HEK293 (cell line): ENCODE measurements at regions not wholly inside any gene's neighbourhood (a gene's known extent, or its start where the extent isn't known, plus 50 kb on each side); places are given as distances from the start of the nearest gene placed in this dataset.

Source experiments
- CTCF ChIA-PET: fragments of 350-600 bp; formaldehyde crosslinking; extraction: SDS; loops from one replicate; lab custom pipeline; 2021; ENCODE audit warnings: antibody characterized with exemption; lab: Yijun Ruan, JAX
- POLR2A ChIA-PET: fragments of 300-600 bp; formaldehyde crosslinking; extraction: SDS; loops from one replicate; lab custom pipeline; 2020; ENCODE audit warnings: antibody characterized with exemption, inconsistent platforms; lab: Yijun Ruan, JAX
- H3K27ac ChIP-seq: fragments of 200-500 bp; sonication (Bioruptor generic); 2 replicates; pipeline ENCODE4 v1.5.1; 2014; ENCODE audit warnings: low read depth, low read length, control low read depth, inconsistent platforms; ENCODE audit errors: extremely low read depth
- H3K36me3 ChIP-seq, 2 experiments: fragments of 200-500 bp in 1 of 2; sonication (Bioruptor generic) in 1 of 2; 1 replicate in 1 of 2; 2 replicates in 1 of 2; pipeline ENCODE4 v1.5.1; 2014 to 2017; ENCODE audit warnings: inconsistent platforms in 2 of 2, low read length in 2 of 2; ENCODE audit not compliant: control insufficient read depth in 2 of 2, insufficient read depth in 1 of 2
- H3K4me1 ChIP-seq: fragments of 200-500 bp; sonication (Bioruptor generic); 2 replicates; pipeline ENCODE4 v1.5.1; 2014; ENCODE audit warnings: mild to moderate bottlenecking, low read length, inconsistent platforms; ENCODE audit not compliant: control insufficient read depth, insufficient read depth
- H3K4me3 ChIP-seq: 2 replicates; pipeline ENCODE4 v1.5.1; 2011; ENCODE audit warnings: low read depth, mild to moderate bottlenecking, control low read depth, low read length, moderate library complexity
- H3K9me3 ChIP-seq: fragments of 200-500 bp; sonication (Bioruptor generic); 2 replicates; pipeline ENCODE4 v1.5.1; 2014; ENCODE audit warnings: low read depth, low read length, inconsistent platforms; ENCODE audit not compliant: control insufficient read depth, insufficient read depth
- ATF2 ChIP-seq: fragments of 450-650 bp; formaldehyde crosslinking; IDR thresholded peaks from 2 replicates; pipeline ENCODE4 v1.5.1; 2016; ENCODE audit warnings: missing biosample characterization, missing genetic modification characterization, low read depth
- BCL6B ChIP-seq: fragments of 450-650 bp; formaldehyde crosslinking; IDR thresholded peaks from 2 replicates; pipeline ENCODE4 v1.5.1; 2017; ENCODE audit warnings: missing biosample characterization, missing genetic modification characterization
- HOXD13 ChIP-seq: sonication (generic); formaldehyde crosslinking; IDR thresholded peaks from 2 replicates; pipeline ENCODE4 v1.8.0; 2022; ENCODE audit warnings: missing genetic modification reagents, borderline replicate concordance
- KLF17 ChIP-seq: fragments of 450-650 bp; formaldehyde crosslinking; IDR thresholded peaks from 2 replicates; pipeline ENCODE4 v1.5.1; 2016; ENCODE audit warnings: missing biosample characterization, missing genetic modification characterization
- KLF9 ChIP-seq: fragments of 450-650 bp; formaldehyde crosslinking; IDR thresholded peaks from 2 replicates; pipeline ENCODE4 v1.5.1; 2016; ENCODE audit warnings: missing biosample characterization, missing genetic modification characterization, low read depth
- MZF1 ChIP-seq: fragments of 450-650 bp; formaldehyde crosslinking; IDR thresholded peaks from 2 replicates; pipeline ENCODE4 v1.5.1; 2017; ENCODE audit warnings: missing biosample characterization, missing genetic modification characterization, borderline replicate concordance
- PRDM1 ChIP-seq: fragments of 450-650 bp; formaldehyde crosslinking; IDR thresholded peaks from 2 replicates; pipeline ENCODE4; 2016; ENCODE audit warnings: missing biosample characterization, missing genetic modification characterization
- SP7 ChIP-seq: fragments of 450-650 bp; formaldehyde crosslinking; IDR thresholded peaks from 2 replicates; pipeline ENCODE4 v1.5.1; 2016; ENCODE audit warnings: missing biosample characterization, missing genetic modification characterization
- ZBTB1 ChIP-seq: fragments of 450-650 bp; formaldehyde crosslinking; IDR thresholded peaks from 2 replicates; pipeline ENCODE4 v1.5.1; 2016; ENCODE audit warnings: missing biosample characterization, missing genetic modification characterization
- ZNF146 ChIP-seq: fragments of 450-650 bp; formaldehyde crosslinking; IDR thresholded peaks from 2 replicates; pipeline ENCODE4 v1.5.1; 2016; ENCODE audit warnings: missing biosample characterization, missing genetic modification characterization
- ZNF169 ChIP-seq: fragments of 450-650 bp; formaldehyde crosslinking; IDR thresholded peaks from 2 replicates; pipeline ENCODE4 v1.5.1; 2016; ENCODE audit warnings: missing biosample characterization, missing genetic modification characterization
- ZNF292 ChIP-seq: fragments of 450-650 bp; formaldehyde crosslinking; IDR thresholded peaks from 2 replicates; pipeline ENCODE4 v1.5.1; 2016; ENCODE audit warnings: low read depth, missing biosample characterization, missing genetic modification characterization, borderline replicate concordance
- ZNF324 ChIP-seq: fragments of 450-650 bp; formaldehyde crosslinking; IDR thresholded peaks from 2 replicates; pipeline ENCODE4 v1.5.1; 2016; ENCODE audit warnings: missing biosample characterization, missing genetic modification characterization
- ZNF426 ChIP-seq: fragments of 450-650 bp; formaldehyde crosslinking; IDR thresholded peaks from 2 replicates; pipeline ENCODE4 v1.5.1; 2017; ENCODE audit warnings: missing biosample characterization, missing genetic modification characterization, mild to moderate bottlenecking, inconsistent platforms, moderate library complexity
- ZNF433 ChIP-seq: fragments of 450-650 bp; formaldehyde crosslinking; IDR thresholded peaks from 2 replicates; pipeline ENCODE4 v1.5.1; 2016; ENCODE audit warnings: missing biosample characterization, missing genetic modification characterization, low read depth
- ZNF510 ChIP-seq: fragments of 450-650 bp; formaldehyde crosslinking; IDR thresholded peaks from 2 replicates; pipeline ENCODE4 v1.5.1; 2018; ENCODE audit warnings: mild to moderate bottlenecking, missing genetic modification characterization, missing biosample characterization; ENCODE audit not compliant: insufficient replicate concordance
- ZNF514 ChIP-seq: fragments of 450-650 bp; formaldehyde crosslinking; IDR thresholded peaks from 2 replicates; pipeline ENCODE4 v1.5.1; 2016; ENCODE audit warnings: missing biosample characterization, missing genetic modification characterization
- ZNF560 ChIP-seq: fragments of 450-650 bp; formaldehyde crosslinking; IDR thresholded peaks from 2 replicates; pipeline ENCODE4 v1.5.1; 2017; ENCODE audit warnings: missing biosample characterization, missing genetic modification characterization, borderline replicate concordance
- ZNF664 ChIP-seq: fragments of 450-650 bp; formaldehyde crosslinking; IDR thresholded peaks from 2 replicates; pipeline ENCODE4 v1.5.1; 2016; ENCODE audit warnings: missing biosample characterization, missing genetic modification characterization
- ZNF670 ChIP-seq: fragments of 450-650 bp; formaldehyde crosslinking; IDR thresholded peaks from 2 replicates; pipeline ENCODE4 v1.5.1; 2016; ENCODE audit warnings: missing biosample characterization, missing genetic modification characterization, low read depth
- ZNF830 ChIP-seq: fragments of 450-650 bp; IDR thresholded peaks from 2 replicates; pipeline ENCODE4 v1.5.0; 2018; ENCODE audit warnings: missing biosample characterization, missing genetic modification characterization, low read depth, mild to moderate bottlenecking, moderate library complexity
- ZNF843 ChIP-seq: fragments of 450-650 bp; formaldehyde crosslinking; IDR thresholded peaks from 2 replicates; pipeline ENCODE4 v1.5.1; 2016; ENCODE audit warnings: missing biosample characterization, missing genetic modification characterization
- TF ChIP-seq, protein P1 (sequence below): IDR thresholded peaks from 2 replicates; pipeline ENCODE4 v1.6.1; 2011; ENCODE audit warnings: mild to moderate bottlenecking, low read depth, low read length, borderline replicate concordance
- TF ChIP-seq, protein P2 (sequence below): fragments of 450-650 bp; formaldehyde crosslinking; IDR thresholded peaks from 2 replicates; pipeline ENCODE4 v1.5.1; 2016; ENCODE audit warnings: missing biosample characterization, missing genetic modification characterization
- TF ChIP-seq, protein P3 (sequence below): fragments of 450-650 bp; formaldehyde crosslinking; IDR thresholded peaks from 2 replicates; pipeline ENCODE4 v1.5.1; 2016; ENCODE audit warnings: missing biosample characterization, missing genetic modification characterization

DNA sequence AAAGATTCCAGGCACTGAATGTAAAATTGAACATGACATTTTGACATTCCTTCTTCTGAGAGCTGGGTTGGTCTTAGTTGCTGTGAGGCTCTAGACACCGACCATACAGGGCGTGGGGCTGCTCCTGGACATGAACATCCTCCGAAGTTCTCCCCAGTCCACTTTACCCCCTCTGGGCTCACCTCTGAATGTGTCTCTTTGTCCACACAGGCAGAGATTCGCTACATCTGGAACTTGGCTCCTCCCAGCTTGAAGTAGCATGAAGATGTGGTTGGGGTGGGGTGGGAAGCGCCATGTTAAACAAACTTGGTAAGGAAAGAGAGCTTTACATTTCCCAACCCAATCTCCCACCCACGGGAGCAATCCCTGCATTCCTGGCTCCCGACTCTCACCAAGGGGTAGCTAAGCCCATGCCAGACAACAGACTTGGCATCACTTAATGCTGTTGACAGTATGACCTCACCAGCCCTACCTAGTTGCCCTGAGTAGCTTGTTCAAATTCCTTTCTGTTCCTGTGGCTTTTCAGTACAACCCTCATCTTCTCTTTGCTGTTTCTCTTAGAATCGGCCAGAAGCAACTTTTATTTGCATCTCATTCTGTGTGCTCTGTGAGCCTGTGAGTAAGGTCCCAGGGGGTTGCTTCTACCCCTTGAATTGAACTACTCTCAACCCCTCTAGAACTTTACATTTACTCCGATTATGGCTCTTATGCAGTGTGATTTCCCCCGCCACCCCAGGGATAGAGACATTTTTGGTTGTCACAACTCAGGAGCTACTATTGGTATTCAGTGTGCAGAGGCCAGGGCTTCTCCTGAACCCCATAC is 211.4 kb downstream of the SEC23IP start:
- Histone ChIP-seq H3K9me3 (no peaks in the 10 kb centered on the region), H3K4me3 (no peak overlapping the region), H3K4me1 (no peaks in the 10 kb centered on the region), H3K36me3 (no peaks in the 10 kb centered on the region), H3K27ac (no peak overlapping the region)
- TF ChIP-seq PRDM1 (tag by site-specific recombination) (no peak), ZNF510 (tag by site-specific recombination) (no peak), ZNF426 (no peak), ZNF169 (tag by site-specific recombination) (no peak), HOXD13 (CRISPR knock-in tag) (no peak)
- TF ChIP-seq, protein P1, sequence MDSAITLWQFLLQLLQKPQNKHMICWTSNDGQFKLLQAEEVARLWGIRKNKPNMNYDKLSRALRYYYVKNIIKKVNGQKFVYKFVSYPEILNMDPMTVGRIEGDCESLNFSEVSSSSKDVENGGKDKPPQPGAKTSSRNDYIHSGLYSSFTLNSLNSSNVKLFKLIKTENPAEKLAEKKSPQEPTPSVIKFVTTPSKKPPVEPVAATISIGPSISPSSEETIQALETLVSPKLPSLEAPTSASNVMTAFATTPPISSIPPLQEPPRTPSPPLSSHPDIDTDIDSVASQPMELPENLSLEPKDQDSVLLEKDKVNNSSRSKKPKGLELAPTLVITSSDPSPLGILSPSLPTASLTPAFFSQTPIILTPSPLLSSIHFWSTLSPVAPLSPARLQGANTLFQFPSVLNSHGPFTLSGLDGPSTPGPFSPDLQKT: no peak
- POLR2A ChIA-PET: no interaction called here
- CTCF ChIA-PET: no interaction called here

GRCh38 chr10:120105001-120105400 is 212.5 kb downstream of the SEC23IP start:
- Histone ChIP-seq H3K4me1 (no peaks in the 10 kb centered on the region), H3K36me3 (no peaks in the 10 kb centered on the region), H3K27ac (no peak overlapping the region), H3K9me3 (no peaks in the 10 kb centered on the region), H3K4me3 (no peak overlapping the region)
- CTCF ChIA-PET: no interaction called here
- POLR2A ChIA-PET: no interaction called here
- TF ChIP-seq ATF2 (no peak), ZNF324 (tag by site-specific recombination) (no peak), ZNF292 (tag by site-specific recombination) (no peak), ZNF146 (tag by site-specific recombination) (no peak), ZNF560 (tag by site-specific recombination) (no peak), KLF9 (tag by site-specific recombination) (no peak), ZNF843 (tag by site-specific recombination) (no peak), MZF1 (tag by site-specific recombination) (no peak), SP7 (no peak), ZNF670 (no peak), KLF17 (no peak), ZBTB1 (tag by site-specific recombination) (no peak), ZNF664 (tag by site-specific recombination) (no peak), ZNF830 (no peak), ZNF514 (tag by site-specific recombination) (no peak), ZNF433 (tag by site-specific recombination) (no peak), BCL6B (no peak), ZNF510 (tag by site-specific recombination) (no peak)
- TF ChIP-seq, protein P2, sequence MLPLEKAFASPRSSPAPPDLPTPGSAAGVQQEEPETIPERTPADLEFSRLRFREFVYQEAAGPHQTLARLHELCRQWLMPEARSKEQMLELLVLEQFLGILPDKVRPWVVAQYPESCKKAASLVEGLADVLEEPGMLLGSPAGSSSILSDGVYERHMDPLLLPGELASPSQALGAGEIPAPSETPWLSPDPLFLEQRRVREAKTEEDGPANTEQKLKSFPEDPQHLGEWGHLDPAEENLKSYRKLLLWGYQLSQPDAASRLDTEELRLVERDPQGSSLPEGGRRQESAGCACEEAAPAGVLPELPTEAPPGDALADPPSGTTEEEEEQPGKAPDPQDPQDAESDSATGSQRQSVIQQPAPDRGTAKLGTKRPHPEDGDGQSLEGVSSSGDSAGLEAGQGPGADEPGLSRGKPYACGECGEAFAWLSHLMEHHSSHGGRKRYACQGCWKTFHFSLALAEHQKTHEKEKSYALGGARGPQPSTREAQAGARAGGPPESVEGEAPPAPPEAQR: no peak
- TF ChIP-seq, protein P3, sequence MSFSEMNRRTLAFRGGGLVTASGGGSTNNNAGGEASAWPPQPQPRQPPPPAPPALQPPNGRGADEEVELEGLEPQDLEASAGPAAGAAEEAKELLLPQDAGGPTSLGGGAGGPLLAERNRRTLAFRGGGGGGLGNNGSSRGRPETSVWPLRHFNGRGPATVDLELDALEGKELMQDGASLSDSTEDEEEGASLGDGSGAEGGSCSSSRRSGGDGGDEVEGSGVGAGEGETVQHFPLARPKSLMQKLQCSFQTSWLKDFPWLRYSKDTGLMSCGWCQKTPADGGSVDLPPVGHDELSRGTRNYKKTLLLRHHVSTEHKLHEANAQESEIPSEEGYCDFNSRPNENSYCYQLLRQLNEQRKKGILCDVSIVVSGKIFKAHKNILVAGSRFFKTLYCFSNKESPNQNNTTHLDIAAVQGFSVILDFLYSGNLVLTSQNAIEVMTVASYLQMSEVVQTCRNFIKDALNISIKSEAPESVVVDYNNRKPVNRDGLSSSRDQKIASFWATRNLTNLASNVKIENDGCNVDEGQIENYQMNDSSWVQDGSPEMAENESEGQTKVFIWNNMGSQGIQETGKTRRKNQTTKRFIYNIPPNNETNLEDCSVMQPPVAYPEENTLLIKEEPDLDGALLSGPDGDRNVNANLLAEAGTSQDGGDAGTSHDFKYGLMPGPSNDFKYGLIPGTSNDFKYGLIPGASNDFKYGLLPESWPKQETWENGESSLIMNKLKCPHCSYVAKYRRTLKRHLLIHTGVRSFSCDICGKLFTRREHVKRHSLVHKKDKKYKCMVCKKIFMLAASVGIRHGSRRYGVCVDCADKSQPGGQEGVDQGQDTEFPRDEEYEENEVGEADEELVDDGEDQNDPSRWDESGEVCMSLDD (tag by site-specific recombination): no peak
